Peyer's patch (tissue), 4 donors: ENCODE measurements at regions not wholly inside any gene's neighbourhood (a gene's known extent, or its start where the extent isn't known, plus 50 kb on each side); places are given as distances from the start of the nearest gene placed in this dataset.

ENCODE experiments used
- CTCF ChIP-seq, 6 experiments: fragments of 450-650 bp in 4 of 6; fragments of 200-600 bp in 2 of 6; sonication (generic) in 1 of 6; IDR thresholded peaks; one replicate each; pipeline ENCODE4 v1.5.1; 2017 to 2019; ENCODE audit warnings: antibody characterized with exemption in 6 of 6, mild to moderate bottlenecking in 3 of 6, moderate library complexity in 1 of 6
- POLR2A ChIP-seq, 2 donors: fragments of 450-650 bp; IDR thresholded peaks; one replicate each; pipeline ENCODE4 v1.5.1; 2017; ENCODE audit warnings: antibody characterized with exemption in 2 of 2, mild to moderate bottlenecking in 2 of 2, moderate library complexity in 2 of 2

- TF ChIP-seq CTCF (IDR thresholded peaks at IDR 0.05) (no peak), POLR2A (IDR thresholded peaks at IDR 0.05) (no peak)
These were observed 98.3 kb upstream of the CTBP2 start for GRCh38 chr10:125258676-125259075.
